Hepatocyte (in vitro differentiated cells): ENCODE measurements at regions not wholly inside any gene's neighbourhood (a gene's known extent, or its start where the extent isn't known, plus 50 kb on each side); places are given as distances from the start of the nearest gene placed in this dataset.

ENCODE experiments used
- EZH2phosphoT487 ChIP-seq: fragments of 200-600 bp; sonication (generic); IDR thresholded peaks from one replicate; pipeline ENCODE4 v1.6.1; 2018; ENCODE audit warnings: antibody characterized with exemption, mild to moderate bottlenecking, low read depth, moderate library complexity; ENCODE audit not compliant: unreplicated experiment, severe bottlenecking
- TF ChIP-seq, protein P1 (sequence below): fragments of 200-600 bp; sonication (generic); IDR thresholded peaks from 2 replicates; pipeline ENCODE4 v1.5.1; 2016; ENCODE audit warnings: antibody characterized with exemption, mild to moderate bottlenecking; ENCODE audit not compliant: poor library complexity

DNA sequence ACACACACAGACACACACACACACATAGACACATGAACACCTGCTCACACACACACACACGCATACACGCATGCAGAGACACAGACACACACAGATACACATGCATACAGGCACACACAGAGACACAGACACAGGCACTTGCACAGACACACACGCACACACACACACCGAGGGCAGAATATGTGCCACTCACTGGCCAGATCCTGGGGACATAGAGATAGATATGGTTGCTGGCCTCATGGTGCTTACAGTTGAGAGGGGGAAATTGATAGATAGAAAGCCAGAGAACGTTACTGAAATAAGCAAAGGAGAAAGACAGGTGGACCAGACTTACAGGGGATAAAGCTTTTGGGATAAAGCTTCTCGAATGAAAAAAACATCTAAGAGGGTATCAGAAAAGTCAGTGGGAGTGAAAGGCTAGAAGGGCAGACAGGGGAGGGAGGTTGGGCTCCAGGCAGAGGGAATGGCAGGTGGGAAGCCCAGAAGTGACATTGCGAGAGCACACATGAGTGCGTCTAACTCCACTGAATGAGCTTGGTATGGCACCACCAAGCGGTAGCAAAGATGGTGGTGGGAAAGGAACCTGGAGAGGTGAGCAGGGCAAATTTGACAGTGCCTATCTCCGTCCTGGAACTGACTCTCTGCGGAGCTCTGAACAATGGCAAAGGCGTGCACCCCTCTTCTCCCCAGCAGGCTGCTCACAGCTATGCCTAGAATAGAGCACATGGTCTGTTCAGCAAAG is 390.1 kb upstream of the TRIB2 start:
- TF ChIP-seq, protein P1, sequence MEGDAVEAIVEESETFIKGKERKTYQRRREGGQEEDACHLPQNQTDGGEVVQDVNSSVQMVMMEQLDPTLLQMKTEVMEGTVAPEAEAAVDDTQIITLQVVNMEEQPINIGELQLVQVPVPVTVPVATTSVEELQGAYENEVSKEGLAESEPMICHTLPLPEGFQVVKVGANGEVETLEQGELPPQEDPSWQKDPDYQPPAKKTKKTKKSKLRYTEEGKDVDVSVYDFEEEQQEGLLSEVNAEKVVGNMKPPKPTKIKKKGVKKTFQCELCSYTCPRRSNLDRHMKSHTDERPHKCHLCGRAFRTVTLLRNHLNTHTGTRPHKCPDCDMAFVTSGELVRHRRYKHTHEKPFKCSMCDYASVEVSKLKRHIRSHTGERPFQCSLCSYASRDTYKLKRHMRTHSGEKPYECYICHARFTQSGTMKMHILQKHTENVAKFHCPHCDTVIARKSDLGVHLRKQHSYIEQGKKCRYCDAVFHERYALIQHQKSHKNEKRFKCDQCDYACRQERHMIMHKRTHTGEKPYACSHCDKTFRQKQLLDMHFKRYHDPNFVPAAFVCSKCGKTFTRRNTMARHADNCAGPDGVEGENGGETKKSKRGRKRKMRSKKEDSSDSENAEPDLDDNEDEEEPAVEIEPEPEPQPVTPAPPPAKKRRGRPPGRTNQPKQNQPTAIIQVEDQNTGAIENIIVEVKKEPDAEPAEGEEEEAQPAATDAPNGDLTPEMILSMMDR: peak; percentile 26
- no peak for TF ChIP-seq EZH2phosphoT487
